Activated CD4-positive, alpha-beta memory T cell treated with anti-CD3 and anti-CD28 coated beads, Interleukin-2, amount 10 ng/mL, durations not matched to agents 7 days and 5 days (primary cell): ENCODE measurements at regions not wholly inside any gene's neighbourhood (a gene's known extent, or its start where the extent isn't known, plus 50 kb on each side); places are given as distances from the start of the nearest gene placed in this dataset.
"Not testable (repeated sequence)": the region's sequence is repeated elsewhere in the genome, so short reads cannot be mapped to it uniquely, and the experiment has no call there.

ENCODE experiments used
- CTCF ChIA-PET: fragments of 350-600 bp; sonication (Branson Sonifier 250); formaldehyde crosslinking; loops from one replicate; lab custom pipeline; 2021; ENCODE audit warnings: antibody characterized with exemption, inconsistent platforms; lab: Charles Lee
- POLR2A ChIA-PET: fragments of 350-600 bp; sonication (Branson Sonifier 250); formaldehyde crosslinking; loops from one replicate; lab custom pipeline; 2021; ENCODE audit warnings: antibody characterized with exemption; lab: Charles Lee
- DNase-seq: peaks from one replicate; pipeline ENCODE4 v3.0.0-alpha.2; 2020
- H3K27ac Mint-ChIP-seq: one replicate; pipeline ENCODE4 v1.8.0; 2021; ENCODE audit warnings: mild to moderate bottlenecking, mixed read lengths
- H3K27me3 Mint-ChIP-seq: one replicate; pipeline ENCODE4 v1.8.0; 2021; ENCODE audit warnings: mixed read lengths
- H3K36me3 Mint-ChIP-seq: one replicate; pipeline ENCODE4 v1.8.0; 2021; ENCODE audit warnings: low read depth, mixed read lengths
- H3K4me1 Mint-ChIP-seq: one replicate; pipeline ENCODE4 v1.8.0; 2021; ENCODE audit warnings: mixed read lengths
- H3K4me3 Mint-ChIP-seq: one replicate; pipeline ENCODE4 v1.8.0; 2021; ENCODE audit warnings: mild to moderate bottlenecking, mixed read lengths
- H3K9me3 Mint-ChIP-seq: one replicate; pipeline ENCODE4 v1.8.0; 2021; ENCODE audit warnings: mixed read lengths

- ChIA-PET CTCF (no interaction called here), POLR2A (no interaction called here)
- no peak overlapping the region for H3K4me3 Mint-ChIP-seq
- no peak for DNase-seq
- no peak overlapping the region for H3K27ac Mint-ChIP-seq
- H3K9me3 Mint-ChIP-seq: peaks cover 2% of the 10 kb centered on the region
- H3K4me1 Mint-ChIP-seq: no peaks in the 10 kb centered on the region
- no peaks in the 10 kb centered on the region for H3K36me3 Mint-ChIP-seq
- H3K27me3 Mint-ChIP-seq: no peaks in the 10 kb centered on the region
Measured at GRCh38 chr3:22729981-22730380, 473.1 kb upstream of the UBE2E2 start.

GRCh38 chr3:22730701-22731100, 472.4 kb upstream of the UBE2E2 start:
- Mint-ChIP-seq H3K9me3 (peaks cover 2% of the 10 kb centered on the region), H3K27ac (no peak overlapping the region), H3K4me3 (no peak overlapping the region), H3K4me1 (no peaks in the 10 kb centered on the region), H3K36me3 (no peaks in the 10 kb centered on the region), H3K27me3 (no peaks in the 10 kb centered on the region)
- POLR2A ChIA-PET: no interaction called here
- CTCF ChIA-PET: no interaction called here
- DNase-seq: no peak

- no peak for DNase-seq
- ChIA-PET POLR2A (no interaction called here), CTCF (no interaction called here)
- Mint-ChIP-seq H3K4me1 (no peaks in the 10 kb centered on the region), H3K36me3 (no peaks in the 10 kb centered on the region), H3K27ac (no peak overlapping the region), H3K4me3 (no peak overlapping the region), H3K27me3 (no peaks in the 10 kb centered on the region), H3K9me3 (peaks cover 2% of the 10 kb centered on the region)
Measured at GRCh38 chr3:22731901-22732300, 471.2 kb upstream of the UBE2E2 start.

- H3K9me3 Mint-ChIP-seq: peaks cover 2% of the 10 kb centered on the region
- H3K4me1 Mint-ChIP-seq: no peaks in the 10 kb centered on the region
- no peaks in the 10 kb centered on the region for H3K36me3 Mint-ChIP-seq
- ChIA-PET CTCF (no interaction called here), POLR2A (no interaction called here)
- no peak overlapping the region for H3K4me3 Mint-ChIP-seq
- H3K27me3 Mint-ChIP-seq: no peaks in the 10 kb centered on the region
- H3K27ac Mint-ChIP-seq: no peak overlapping the region
- DNase-seq: no peak
Measured at GRCh38 chr3:22732641-22733040, 470.5 kb upstream of the UBE2E2 start.

GRCh38 chr3:22734207-22734606, 468.9 kb upstream of the UBE2E2 start:
- POLR2A ChIA-PET: no interaction called here
- H3K36me3 Mint-ChIP-seq: no peaks in the 10 kb centered on the region
- H3K9me3 Mint-ChIP-seq: peaks cover 2% of the 10 kb centered on the region
- H3K4me3 Mint-ChIP-seq: no peak overlapping the region
- CTCF ChIA-PET: no interaction called here
- DNase-seq: no peak
- H3K27me3 Mint-ChIP-seq: no peaks in the 10 kb centered on the region
- no peak overlapping the region for H3K27ac Mint-ChIP-seq
- no peaks in the 10 kb centered on the region for H3K4me1 Mint-ChIP-seq

- ChIA-PET POLR2A (no interaction called here), CTCF (no interaction called here)
- H3K27ac Mint-ChIP-seq: no peak overlapping the region
- no peak overlapping the region for H3K4me3 Mint-ChIP-seq
- no peak for DNase-seq
- H3K4me1 Mint-ChIP-seq: no peaks in the 10 kb centered on the region
- no peaks in the 10 kb centered on the region for H3K27me3 Mint-ChIP-seq
- H3K36me3 Mint-ChIP-seq: no peaks in the 10 kb centered on the region
- H3K9me3 Mint-ChIP-seq: peaks cover 1% of the 10 kb centered on the region
Measured at GRCh38 chr3:22734756-22735155, 468.4 kb upstream of the UBE2E2 start.

GRCh38 chr3:22735373-22735772, 467.8 kb upstream of the UBE2E2 start:
- Mint-ChIP-seq H3K27me3 (no peaks in the 10 kb centered on the region), H3K27ac (no peak overlapping the region), H3K4me1 (no peaks in the 10 kb centered on the region), H3K9me3 (no peaks in the 10 kb centered on the region), H3K36me3 (no peaks in the 10 kb centered on the region), H3K4me3 (no peak overlapping the region)
- CTCF ChIA-PET: no interaction called here
- POLR2A ChIA-PET: no interaction called here
- no peak for DNase-seq

GRCh38 chr3:22743386-22743785, 459.7 kb upstream of the UBE2E2 start:
- H3K4me1 Mint-ChIP-seq, H3K9me3 Mint-ChIP-seq, H3K36me3 Mint-ChIP-seq, H3K27ac Mint-ChIP-seq, POLR2A ChIA-PET, CTCF ChIA-PET, DNase-seq, H3K4me3 Mint-ChIP-seq, H3K27me3 Mint-ChIP-seq: not testable (repeated sequence)

GRCh38 chr3:22745321-22745720, 457.8 kb upstream of the UBE2E2 start:
- Mint-ChIP-seq H3K36me3 (no peaks in the 10 kb centered on the region), H3K9me3 (peaks cover 9% of the 10 kb centered on the region), H3K27ac (no peak overlapping the region), H3K4me1 (no peaks in the 10 kb centered on the region), H3K27me3 (no peaks in the 10 kb centered on the region), H3K4me3 (no peak overlapping the region)
- CTCF ChIA-PET: no interaction called here
- POLR2A ChIA-PET: no interaction called here
- no peak for DNase-seq

- Mint-ChIP-seq H3K9me3 (peaks cover 9% of the 10 kb centered on the region), H3K4me1 (no peaks in the 10 kb centered on the region), H3K27ac (no peak overlapping the region), H3K4me3 (no peak overlapping the region), H3K27me3 (no peaks in the 10 kb centered on the region), H3K36me3 (no peaks in the 10 kb centered on the region)
- ChIA-PET POLR2A (no interaction called here), CTCF (no interaction called here)
- no peak for DNase-seq
Measured at GRCh38 chr3:22746221-22746620, 456.9 kb upstream of the UBE2E2 start.

GRCh38 chr3:22748453-22749045, 454.6 kb upstream of the UBE2E2 start:
- Mint-ChIP-seq H3K9me3 (peaks cover 9% of the 10 kb centered on the region), H3K4me3 (no peak overlapping the region), H3K4me1 (no peaks in the 10 kb centered on the region), H3K36me3 (no peaks in the 10 kb centered on the region), H3K27me3 (no peaks in the 10 kb centered on the region), H3K27ac (no peak overlapping the region)
- ChIA-PET CTCF (no interaction called here), POLR2A (no interaction called here)
- no peak for DNase-seq

GRCh38 chr3:22759636-22760310, 443.4 kb upstream of the UBE2E2 start:
- Mint-ChIP-seq H3K27me3 (no peaks in the 10 kb centered on the region), H3K27ac (no peak overlapping the region), H3K9me3 (peaks cover 4% of the 10 kb centered on the region), H3K4me3 (no peak overlapping the region), H3K4me1 (no peaks in the 10 kb centered on the region), H3K36me3 (no peaks in the 10 kb centered on the region)
- ChIA-PET CTCF (no interaction called here), POLR2A (no interaction called here)
- DNase-seq: no peak

- Mint-ChIP-seq H3K27me3 (no peaks in the 10 kb centered on the region), H3K4me3 (no peak overlapping the region), H3K27ac (no peak overlapping the region), H3K4me1 (no peaks in the 10 kb centered on the region), H3K36me3 (no peaks in the 10 kb centered on the region), H3K9me3 (peaks cover 7% of the 10 kb centered on the region)
- DNase-seq: no peak
- ChIA-PET POLR2A (no interaction called here), CTCF (no interaction called here)
Measured at GRCh38 chr3:22765679-22766078, 437.4 kb upstream of the UBE2E2 start.

- CTCF ChIA-PET: no interaction called here
- H3K27ac Mint-ChIP-seq: no peak overlapping the region
- no peaks in the 10 kb centered on the region for H3K4me1 Mint-ChIP-seq
- H3K9me3 Mint-ChIP-seq: peaks cover 9% of the 10 kb centered on the region
- no peaks in the 10 kb centered on the region for H3K27me3 Mint-ChIP-seq
- DNase-seq: no peak
- H3K4me3 Mint-ChIP-seq: no peak overlapping the region
- POLR2A ChIA-PET: no interaction called here
- no peaks in the 10 kb centered on the region for H3K36me3 Mint-ChIP-seq
Measured at GRCh38 chr3:22777834-22778233, 425.3 kb upstream of the UBE2E2 start.
